ENCODE measurements at regions not wholly inside any gene's neighbourhood (a gene's known extent, or its start where the extent isn't known, plus 50 kb on each side); places are given as distances from the start of the nearest gene placed in this dataset.

DNA sequence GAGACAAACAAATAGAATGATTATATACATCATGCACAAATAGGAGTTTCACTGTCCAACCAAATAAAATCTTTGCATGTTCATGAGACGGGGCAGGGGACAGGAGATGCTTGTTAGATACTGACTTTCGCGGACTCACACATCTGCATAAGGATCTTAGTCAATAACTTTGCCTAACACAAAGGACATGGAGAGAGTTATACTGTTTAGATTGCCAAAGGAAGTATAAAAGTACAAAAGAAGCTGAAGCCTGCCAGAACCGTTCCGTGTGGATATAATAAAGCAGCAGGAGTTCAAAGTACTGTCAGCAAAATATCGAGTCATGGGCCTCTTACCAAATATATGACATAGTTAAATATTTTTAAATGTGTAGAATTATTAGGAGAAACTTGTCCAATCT lies 1148.4 kb downstream of the EFNA5 start:
- TF ChIP-seq, protein P1, sequence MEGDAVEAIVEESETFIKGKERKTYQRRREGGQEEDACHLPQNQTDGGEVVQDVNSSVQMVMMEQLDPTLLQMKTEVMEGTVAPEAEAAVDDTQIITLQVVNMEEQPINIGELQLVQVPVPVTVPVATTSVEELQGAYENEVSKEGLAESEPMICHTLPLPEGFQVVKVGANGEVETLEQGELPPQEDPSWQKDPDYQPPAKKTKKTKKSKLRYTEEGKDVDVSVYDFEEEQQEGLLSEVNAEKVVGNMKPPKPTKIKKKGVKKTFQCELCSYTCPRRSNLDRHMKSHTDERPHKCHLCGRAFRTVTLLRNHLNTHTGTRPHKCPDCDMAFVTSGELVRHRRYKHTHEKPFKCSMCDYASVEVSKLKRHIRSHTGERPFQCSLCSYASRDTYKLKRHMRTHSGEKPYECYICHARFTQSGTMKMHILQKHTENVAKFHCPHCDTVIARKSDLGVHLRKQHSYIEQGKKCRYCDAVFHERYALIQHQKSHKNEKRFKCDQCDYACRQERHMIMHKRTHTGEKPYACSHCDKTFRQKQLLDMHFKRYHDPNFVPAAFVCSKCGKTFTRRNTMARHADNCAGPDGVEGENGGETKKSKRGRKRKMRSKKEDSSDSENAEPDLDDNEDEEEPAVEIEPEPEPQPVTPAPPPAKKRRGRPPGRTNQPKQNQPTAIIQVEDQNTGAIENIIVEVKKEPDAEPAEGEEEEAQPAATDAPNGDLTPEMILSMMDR (IDR thresholded peaks at IDR 0.05): no peak
- H3K4me3 ChIP-seq: no peak overlapping the region
- no peaks in the 10 kb centered on the region for H3K4me1 ChIP-seq
- no peak overlapping the region for H3K27ac ChIP-seq
- no peaks in the 10 kb centered on the region for H3K36me3 ChIP-seq
- no peak for DNase-seq (ENCODE audit: low spot score)
- H3K27me3 ChIP-seq: no peaks in the 10 kb centered on the region
- no peaks in the 10 kb centered on the region for H3K9me3 ChIP-seq

DNA sequence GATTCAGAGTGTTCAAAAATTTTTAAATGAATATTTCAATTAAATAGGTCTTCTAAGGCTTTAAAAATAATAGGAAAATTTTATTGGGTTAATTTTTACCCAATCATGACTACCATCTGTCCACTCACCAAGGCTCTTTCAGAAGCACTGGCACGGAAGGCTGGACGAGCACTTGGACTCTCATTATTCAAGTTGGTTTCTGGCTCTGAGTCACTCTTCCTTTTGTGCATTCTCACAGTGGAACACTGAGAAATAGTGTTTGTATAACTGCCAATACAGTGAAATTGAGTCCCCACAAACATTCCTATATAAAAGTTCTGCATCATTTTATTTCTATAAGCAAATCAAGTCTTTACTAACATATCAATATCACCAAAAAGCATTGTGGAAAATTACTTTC lies 1149.0 kb downstream of the EFNA5 start:
- Histone ChIP-seq H3K9me3 (no peaks in the 10 kb centered on the region), H3K27ac (no peak overlapping the region), H3K4me1 (no peaks in the 10 kb centered on the region), H3K27me3 (no peaks in the 10 kb centered on the region), H3K4me3 (no peak overlapping the region), H3K36me3 (no peaks in the 10 kb centered on the region)
- TF ChIP-seq, protein P1 (IDR thresholded peaks at IDR 0.05): no peak
- DNase-seq (ENCODE audit: low spot score): no peak

DNA sequence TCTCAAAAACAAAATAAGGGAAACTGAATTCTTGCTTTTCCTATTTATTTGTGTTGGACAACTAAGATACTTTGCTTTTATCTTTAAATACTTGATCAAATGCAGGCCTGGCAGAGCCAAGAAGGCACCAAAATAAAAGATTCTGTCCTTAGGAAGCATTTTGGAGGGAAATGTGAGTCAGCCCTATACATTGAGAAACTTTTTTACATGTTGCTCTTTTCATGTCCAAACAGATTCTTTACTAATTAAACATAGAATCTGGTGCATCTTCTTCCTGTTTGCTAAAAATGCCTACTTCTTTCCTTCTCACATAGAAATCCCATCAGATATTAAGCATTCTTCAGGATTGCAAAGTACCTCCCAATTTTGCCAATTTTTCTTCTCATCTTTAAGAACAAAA lies 1160.4 kb downstream of the EFNA5 start:
- H3K36me3 ChIP-seq: no peaks in the 10 kb centered on the region
- H3K27ac ChIP-seq: no peak overlapping the region
- no peaks in the 10 kb centered on the region for H3K4me1 ChIP-seq
- H3K9me3 ChIP-seq: no peaks in the 10 kb centered on the region
- TF ChIP-seq, protein P1 (IDR thresholded peaks at IDR 0.05): no peak
- H3K4me3 ChIP-seq: no peak overlapping the region
- no peaks in the 10 kb centered on the region for H3K27me3 ChIP-seq
- DNase-seq (ENCODE audit: low spot score): no peak

DNA sequence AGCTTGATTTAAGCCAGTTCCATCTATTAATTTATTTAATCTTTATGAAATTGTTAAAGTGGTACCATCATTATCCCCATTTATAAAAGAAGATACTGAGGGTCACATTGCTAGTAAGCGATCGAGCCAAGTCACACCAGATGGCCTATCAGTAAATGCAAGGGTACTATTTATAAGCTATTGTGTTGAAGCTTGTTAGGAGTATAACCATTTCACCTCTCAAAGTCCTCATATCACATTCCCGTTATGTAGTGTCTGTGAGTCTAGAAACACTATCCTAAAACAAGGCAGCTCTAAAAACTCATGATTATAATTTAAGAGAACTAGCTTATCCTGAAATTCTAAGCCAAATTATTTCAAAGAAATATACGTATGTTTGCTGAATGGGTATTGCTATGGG lies 1161.8 kb downstream of the EFNA5 start:
- no peak for DNase-seq (ENCODE audit: low spot score)
- Histone ChIP-seq H3K27me3 (no peaks in the 10 kb centered on the region), H3K36me3 (no peaks in the 10 kb centered on the region), H3K27ac (peak overlapping the region in 1 of 2 donors; percentile 44), H3K4me3 (no peak overlapping the region), H3K4me1 (no peaks in the 10 kb centered on the region), H3K9me3 (no peaks in the 10 kb centered on the region)
- TF ChIP-seq, protein P1 (IDR thresholded peaks at IDR 0.05): no peak

DNA sequence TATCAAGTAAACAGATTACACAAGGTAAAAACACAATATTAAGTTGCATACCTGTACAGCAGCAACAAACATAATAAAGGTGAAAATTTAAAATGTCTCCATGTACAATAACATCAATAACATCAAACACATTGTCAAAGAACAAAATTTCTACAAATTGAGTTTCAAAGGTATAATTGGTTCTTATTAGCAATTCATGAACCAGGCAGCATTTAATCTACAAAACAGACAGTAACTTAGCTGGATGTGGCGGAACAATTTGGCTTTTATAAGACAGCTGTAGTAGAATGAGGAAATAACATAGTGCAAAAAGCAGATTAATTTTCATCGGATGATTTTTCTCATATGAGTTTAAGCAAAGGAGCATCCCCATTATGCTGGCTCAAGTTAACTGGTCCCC lies 1176.8 kb downstream of the EFNA5 start:
- Histone ChIP-seq H3K36me3 (no peaks in the 10 kb centered on the region), H3K9me3 (peaks cover 0 to 3% of the 10 kb centered on the region in 2 donors), H3K27me3 (no peaks in the 10 kb centered on the region), H3K4me1 (no peaks in the 10 kb centered on the region), H3K27ac (no peak overlapping the region), H3K4me3 (no peak overlapping the region)
- DNase-seq (ENCODE audit: low spot score): no peak
- TF ChIP-seq, protein P1 (IDR thresholded peaks at IDR 0.05): no peak

DNA sequence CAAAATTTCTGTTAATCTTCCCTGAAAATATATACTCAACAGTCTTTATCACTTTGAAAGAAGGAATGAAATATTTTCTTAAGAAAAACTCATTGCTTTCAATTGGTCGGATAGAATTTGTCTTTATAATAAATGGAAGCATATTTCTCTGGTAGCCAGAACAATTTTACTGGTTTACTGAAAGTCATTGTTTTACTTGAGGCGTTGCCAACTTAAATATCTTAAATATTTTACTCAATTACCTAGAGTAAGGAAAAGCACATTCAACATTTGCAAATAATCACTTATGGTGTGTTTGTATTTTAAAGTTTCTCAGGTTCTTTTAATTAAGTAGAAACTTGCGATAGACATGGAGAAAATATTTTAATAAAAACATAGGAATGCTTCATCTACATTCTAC lies 1181.7 kb downstream of the EFNA5 start:
- TF ChIP-seq, protein P1 (IDR thresholded peaks at IDR 0.05): no peak
- no peaks in the 10 kb centered on the region for H3K36me3 ChIP-seq
- no peaks in the 10 kb centered on the region for H3K27me3 ChIP-seq
- no peak overlapping the region for H3K4me3 ChIP-seq
- no peaks in the 10 kb centered on the region for H3K9me3 ChIP-seq
- no peak overlapping the region for H3K27ac ChIP-seq
- DNase-seq (ENCODE audit: low spot score): no peak
- no peaks in the 10 kb centered on the region for H3K4me1 ChIP-seq
